Dedifferentiated amniotic fluid mesenchymal stem cell (primary cell): ENCODE measurements at regions not wholly inside any gene's neighbourhood (a gene's known extent, or its start where the extent isn't known, plus 50 kb on each side); places are given as distances from the start of the nearest gene placed in this dataset.

Experiments
- DNase-seq: peaks from one replicate; pipeline ENCODE4 v3.0.0-alpha.2; 2016; ENCODE audit errors: extremely low spot score

GRCh38 chr5:152995214-152995725 lies 495.2 kb upstream of the GRIA1 start:
- no peak for DNase-seq

- no peak for DNase-seq
Observed at GRCh38 chr5:153005711-153006110, 484.8 kb upstream of the GRIA1 start.

GRCh38 chr5:153006681-153007080 lies 483.8 kb upstream of the GRIA1 start:
- no peak for DNase-seq

- DNase-seq = no peak
Observed at GRCh38 chr5:153014194-153014593, 476.3 kb upstream of the GRIA1 start.

GRCh38 chr5:153018121-153018520 lies 472.3 kb upstream of the GRIA1 start:
- DNase-seq = no peak

GRCh38 chr5:153030755-153031725 lies 459.4 kb upstream of the GRIA1 start:
- no peak for DNase-seq

- no peak for DNase-seq
Observed at GRCh38 chr5:153039501-153039900, 451.0 kb upstream of the GRIA1 start.

- no peak for DNase-seq
Observed at GRCh38 chr5:153043886-153044285, 446.6 kb upstream of the GRIA1 start.

- DNase-seq = no peak
Observed at GRCh38 chr5:153050496-153051179, 439.8 kb upstream of the GRIA1 start.

- DNase-seq = no peak
Observed at GRCh38 chr5:153066281-153066680, 424.2 kb upstream of the GRIA1 start.

GRCh38 chr5:153067869-153068268 lies 422.6 kb upstream of the GRIA1 start:
- no peak for DNase-seq

GRCh38 chr5:153079396-153079795 lies 411.1 kb upstream of the GRIA1 start:
- DNase-seq = no peak

- DNase-seq = no peak
Observed at GRCh38 chr5:153080940-153081339, 409.5 kb upstream of the GRIA1 start.

GRCh38 chr5:153081385-153081784 lies 409.1 kb upstream of the GRIA1 start:
- no peak for DNase-seq

- DNase-seq = no peak
Observed at GRCh38 chr5:153084511-153084910, 406.0 kb upstream of the GRIA1 start.

- DNase-seq = no peak
Observed at GRCh38 chr5:153086486-153086885, 404.0 kb upstream of the GRIA1 start.

GRCh38 chr5:153088538-153088937 lies 401.9 kb upstream of the GRIA1 start:
- no peak for DNase-seq

GRCh38 chr5:153094333-153094732 lies 396.1 kb upstream of the GRIA1 start:
- no peak for DNase-seq

GRCh38 chr5:153096381-153096780 lies 394.1 kb upstream of the GRIA1 start:
- DNase-seq = no peak

GRCh38 chr5:153099328-153099727 lies 391.1 kb upstream of the GRIA1 start:
- no peak for DNase-seq

- no peak for DNase-seq
Observed at GRCh38 chr5:153101235-153102180, 389.0 kb upstream of the GRIA1 start.

- DNase-seq = no peak
Observed at GRCh38 chr5:153116916-153117315, 373.6 kb upstream of the GRIA1 start.
